WERI-Rb-1 (cell line): ENCODE measurements at regions not wholly inside any gene's neighbourhood (a gene's known extent, or its start where the extent isn't known, plus 50 kb on each side); places are given as distances from the start of the nearest gene placed in this dataset.

ENCODE experiments used
- DNase-seq: peaks from one replicate; pipeline ENCODE4 v3.0.0-alpha.2; 2020
- H3K27ac ChIP-seq: fragments of 250-450 bp; sonication (Bioruptor Pico); 2 replicates; pipeline ENCODE4 v1.5.1; 2020; ENCODE audit warnings: mild to moderate bottlenecking, moderate library complexity
- H3K27me3 ChIP-seq: fragments of 250-450 bp; sonication (Bioruptor Pico); 2 replicates; pipeline ENCODE4 v1.5.1; 2021; ENCODE audit warnings: mild to moderate bottlenecking, low read depth, moderate library complexity; ENCODE audit not compliant: insufficient read depth, severe bottlenecking
- H3K36me3 ChIP-seq: fragments of 250-450 bp; sonication (Bioruptor Pico); 2 replicates; pipeline ENCODE4 v1.5.1; 2020; ENCODE audit warnings: mild to moderate bottlenecking, moderate library complexity
- H3K4me3 ChIP-seq: 2 replicates; pipeline ENCODE4 v1.5.1; 2011; ENCODE audit warnings: low read depth, mild to moderate bottlenecking, control low read depth, low read length
- H3K9me3 ChIP-seq: fragments of 250-450 bp; sonication (Bioruptor Pico); 2 replicates; pipeline ENCODE4 v1.5.1; 2021; ENCODE audit warnings: mild to moderate bottlenecking, moderate library complexity; ENCODE audit not compliant: severe bottlenecking
- CTCF ChIP-seq: IDR thresholded peaks from 2 replicates; pipeline ENCODE4 v1.5.1; 2011; ENCODE audit warnings: low read depth, mild to moderate bottlenecking, control low read depth, inconsistent platforms, low read length

- Histone ChIP-seq H3K36me3 (no peaks in the 10 kb centered on the region), H3K9me3 (peaks cover 5% of the 10 kb centered on the region), H3K27ac (no peak overlapping the region), H3K4me3 (no peak overlapping the region), H3K27me3 (no peaks in the 10 kb centered on the region)
- no peak for TF ChIP-seq CTCF
- DNase-seq, result no peak
Observed at GRCh38 chr1:118828038-118828437, 160.1 kb downstream of the TBX15 start.

GRCh38 chr1:118827636-118828035 lies 160.5 kb downstream of the TBX15 start:
- Histone ChIP-seq H3K27me3 (no peaks in the 10 kb centered on the region), H3K4me3 (no peak overlapping the region), H3K27ac (no peak overlapping the region), H3K36me3 (no peaks in the 10 kb centered on the region), H3K9me3 (peaks cover 5% of the 10 kb centered on the region)
- no peak for TF ChIP-seq CTCF
- DNase-seq, result no peak

GRCh38 chr1:118827207-118827606 lies 160.9 kb downstream of the TBX15 start:
- Histone ChIP-seq H3K27ac (no peak overlapping the region), H3K27me3 (no peaks in the 10 kb centered on the region), H3K36me3 (no peaks in the 10 kb centered on the region), H3K9me3 (peaks cover 5% of the 10 kb centered on the region), H3K4me3 (no peak overlapping the region)
- DNase-seq, result no peak
- TF ChIP-seq CTCF, result no peak

- no peak overlapping the region for H3K27ac ChIP-seq
- no peaks in the 10 kb centered on the region for H3K27me3 ChIP-seq
- no peak for DNase-seq
- no peak for TF ChIP-seq CTCF
- peaks cover 5% of the 10 kb centered on the region for H3K9me3 ChIP-seq
- H3K36me3 ChIP-seq, result no peaks in the 10 kb centered on the region
- H3K4me3 ChIP-seq, result no peak overlapping the region
Observed at GRCh38 chr1:118826669-118827068, 161.5 kb downstream of the TBX15 start.

GRCh38 chr1:118825619-118826018 lies 162.5 kb downstream of the TBX15 start:
- no peak for DNase-seq
- Histone ChIP-seq H3K9me3 (no peaks in the 10 kb centered on the region), H3K4me3 (no peak overlapping the region), H3K36me3 (no peaks in the 10 kb centered on the region), H3K27me3 (no peaks in the 10 kb centered on the region), H3K27ac (no peak overlapping the region)
- no peak for TF ChIP-seq CTCF

- no peaks in the 10 kb centered on the region for H3K9me3 ChIP-seq
- H3K27ac ChIP-seq, result no peak overlapping the region
- DNase-seq, result no peak
- H3K4me3 ChIP-seq, result no peak overlapping the region
- no peaks in the 10 kb centered on the region for H3K27me3 ChIP-seq
- H3K36me3 ChIP-seq, result no peaks in the 10 kb centered on the region
- TF ChIP-seq CTCF, result no peak
Observed at GRCh38 chr1:118821801-118822200, 166.3 kb downstream of the TBX15 start.
